GM23338 (cell line): ENCODE measurements at regions not wholly inside any gene's neighbourhood (a gene's known extent, or its start where the extent isn't known, plus 50 kb on each side); places are given as distances from the start of the nearest gene placed in this dataset.

Experiments used
- ATAC-seq: fragments of 200-7000 bp; cut with Tn5 transposase; 3 replicates; pipeline ENCODE4 v1.9.1; 2020
- DNase-seq: peaks from one replicate; pipeline ENCODE4 v3.0.0-alpha.2; 2015; ENCODE audit warnings: low spot score
- H2AFZ ChIP-seq: fragments of 200-600 bp; sonication (generic); 2 replicates; pipeline ENCODE4 v1.8.0; 2016; ENCODE audit warnings: antibody characterized with exemption, mild to moderate bottlenecking, moderate library complexity
- H3F3A ChIP-seq: fragments of 200-600 bp; sonication (generic); replicated peaks from 2 replicates; pipeline ENCODE4 v1.8.0; 2017; ENCODE audit warnings: antibody characterized with exemption, mixed run types, low read depth
- H3K27ac ChIP-seq: fragments of 200-600 bp; sonication (generic); 2 replicates; pipeline ENCODE4 v1.6.1; 2016; ENCODE audit warnings: low read depth
- H3K27me3 ChIP-seq: fragments of 200-600 bp; sonication (generic); 2 replicates; pipeline ENCODE4 v1.8.0; 2016; ENCODE audit warnings: mild to moderate bottlenecking, mixed run types, moderate library complexity; ENCODE audit not compliant: insufficient read depth
- H3K36me3 ChIP-seq: fragments of 200-600 bp; sonication (generic); 2 replicates; pipeline ENCODE4 v1.8.0; 2016; ENCODE audit warnings: mild to moderate bottlenecking; ENCODE audit not compliant: insufficient read depth
- H3K4me1 ChIP-seq: fragments of 200-600 bp; sonication (generic); 2 replicates; pipeline ENCODE4 v1.8.0; 2016; ENCODE audit warnings: mild to moderate bottlenecking, moderate library complexity; ENCODE audit not compliant: insufficient read depth
- H3K4me2 ChIP-seq: fragments of 200-600 bp; sonication (generic); 2 replicates; pipeline ENCODE4 v1.7.1; 2017; ENCODE audit warnings: mixed run types
- H3K4me3 ChIP-seq: fragments of 200-600 bp; sonication (generic); 2 replicates; pipeline ENCODE4 v1.6.1; 2016; ENCODE audit warnings: mixed run types
- H3K79me2 ChIP-seq: fragments of 200-600 bp; sonication (generic); replicated peaks from 2 replicates; pipeline ENCODE4 v1.8.0; 2017; ENCODE audit warnings: mild to moderate bottlenecking; ENCODE audit not compliant: insufficient read depth
- H3K9me2 ChIP-seq: fragments of 200-600 bp; sonication (generic); 2 replicates; pipeline ENCODE4 v1.8.0; 2017; ENCODE audit not compliant: insufficient read depth
- H4K20me1 ChIP-seq: fragments of 200-600 bp; sonication (generic); replicated peaks from 2 replicates; pipeline ENCODE4 v1.8.0; 2017; ENCODE audit warnings: mild to moderate bottlenecking; ENCODE audit not compliant: insufficient read depth
- H3K27ac Mint-ChIP-seq: 2 replicates; pipeline ENCODE4 v1.8.0; 2020; ENCODE audit warnings: inconsistent platforms, mild to moderate bottlenecking, moderate library complexity, mixed read lengths
- H3K27me3 Mint-ChIP-seq: 3 replicates; pipeline ENCODE4 v1.8.0; 2022; ENCODE audit warnings: low read depth, mild to moderate bottlenecking, moderate library complexity, mixed read lengths, inconsistent platforms; ENCODE audit not compliant: insufficient read depth, poor library complexity
- H3K36me3 Mint-ChIP-seq: 3 replicates; pipeline ENCODE4 v1.8.0; 2021; ENCODE audit warnings: low read depth, mild to moderate bottlenecking, inconsistent platforms, moderate library complexity, mixed read lengths
- H3K4me1 Mint-ChIP-seq: 3 replicates; pipeline ENCODE4 v1.8.0; 2020; ENCODE audit warnings: mild to moderate bottlenecking, inconsistent platforms, mixed read lengths
- H3K4me3 Mint-ChIP-seq: 3 replicates; pipeline ENCODE4 v1.8.0; 2021; ENCODE audit warnings: moderate library complexity, mild to moderate bottlenecking, inconsistent platforms, mixed read lengths
- H3K9me3 Mint-ChIP-seq: 3 replicates; pipeline ENCODE4 v1.8.0; 2020; ENCODE audit warnings: moderate library complexity, mild to moderate bottlenecking, inconsistent platforms, mixed read lengths
- CREB1 ChIP-seq: fragments of 250-450 bp; sonication (Bioruptor Pico); IDR thresholded peaks from 2 replicates; pipeline ENCODE4 v1.5.0; 2020; ENCODE audit warnings: low read depth, mild to moderate bottlenecking, moderate library complexity
- CTCF ChIP-seq, 2 experiments: fragments of 200-600 bp in 1 of 2; sonication (generic) in 1 of 2; conservative IDR thresholded peaks; 2 replicates each; pipeline versions ENCODE4 v1.5.1 to v1.6.1; 2016 to 2017; ENCODE audit warnings: antibody characterized with exemption in 2 of 2, low read depth in 2 of 2, mild to moderate bottlenecking in 2 of 2, moderate library complexity in 1 of 2
- ETS1 ChIP-seq: IDR thresholded peaks from 2 replicates; pipeline ENCODE4 v1.6.1; 2016; ENCODE audit warnings: antibody characterized with exemption
- EZH2phosphoT487 ChIP-seq: fragments of 200-600 bp; sonication (generic); IDR thresholded peaks from one replicate; pipeline ENCODE4 v1.8.1; 2018; ENCODE audit warnings: antibody characterized with exemption; ENCODE audit not compliant: unreplicated experiment
- STAT1 ChIP-seq: IDR thresholded peaks from one replicate; pipeline ENCODE4 v1.6.1; 2016; ENCODE audit warnings: antibody characterized with exemption; ENCODE audit not compliant: unreplicated experiment
- ZNF114 ChIP-seq: fragments of 250-450 bp; sonication (Bioruptor Pico); IDR thresholded peaks from 2 replicates; pipeline ENCODE4 v1.5.0; 2020; ENCODE audit warnings: mild to moderate bottlenecking, moderate library complexity
- ZNF331 ChIP-seq: fragments of 250-450 bp; sonication (Bioruptor Pico); IDR thresholded peaks from 2 replicates; pipeline ENCODE4 v1.5.0; 2020; ENCODE audit warnings: low read depth, mild to moderate bottlenecking, moderate library complexity
- TF ChIP-seq, protein P1 (sequence below): fragments of 250-450 bp; sonication (Bioruptor Pico); IDR thresholded peaks from 2 replicates; pipeline ENCODE4 v1.5.0; 2020; ENCODE audit warnings: mild to moderate bottlenecking, moderate library complexity

DNA sequence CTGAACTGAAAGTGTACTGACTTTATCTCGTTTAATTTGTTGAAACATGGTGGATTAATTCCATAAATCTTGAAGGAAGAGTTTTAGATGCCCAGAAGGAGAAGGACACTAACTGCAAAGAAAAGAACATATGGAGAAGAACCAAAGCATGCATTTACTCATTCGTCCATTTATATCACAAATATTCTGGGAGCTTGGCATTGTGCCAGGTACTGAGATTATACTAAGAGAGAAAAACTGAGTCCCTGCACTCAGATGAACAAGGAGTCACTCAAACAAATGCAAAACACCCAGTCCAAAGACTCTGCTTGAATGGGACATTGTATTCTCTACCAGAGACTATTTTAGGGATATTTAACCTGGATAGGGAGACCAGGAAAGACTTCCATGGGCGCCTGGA lies 588.0 kb upstream of the MGMT start (continued):
- TF ChIP-seq, protein P1, sequence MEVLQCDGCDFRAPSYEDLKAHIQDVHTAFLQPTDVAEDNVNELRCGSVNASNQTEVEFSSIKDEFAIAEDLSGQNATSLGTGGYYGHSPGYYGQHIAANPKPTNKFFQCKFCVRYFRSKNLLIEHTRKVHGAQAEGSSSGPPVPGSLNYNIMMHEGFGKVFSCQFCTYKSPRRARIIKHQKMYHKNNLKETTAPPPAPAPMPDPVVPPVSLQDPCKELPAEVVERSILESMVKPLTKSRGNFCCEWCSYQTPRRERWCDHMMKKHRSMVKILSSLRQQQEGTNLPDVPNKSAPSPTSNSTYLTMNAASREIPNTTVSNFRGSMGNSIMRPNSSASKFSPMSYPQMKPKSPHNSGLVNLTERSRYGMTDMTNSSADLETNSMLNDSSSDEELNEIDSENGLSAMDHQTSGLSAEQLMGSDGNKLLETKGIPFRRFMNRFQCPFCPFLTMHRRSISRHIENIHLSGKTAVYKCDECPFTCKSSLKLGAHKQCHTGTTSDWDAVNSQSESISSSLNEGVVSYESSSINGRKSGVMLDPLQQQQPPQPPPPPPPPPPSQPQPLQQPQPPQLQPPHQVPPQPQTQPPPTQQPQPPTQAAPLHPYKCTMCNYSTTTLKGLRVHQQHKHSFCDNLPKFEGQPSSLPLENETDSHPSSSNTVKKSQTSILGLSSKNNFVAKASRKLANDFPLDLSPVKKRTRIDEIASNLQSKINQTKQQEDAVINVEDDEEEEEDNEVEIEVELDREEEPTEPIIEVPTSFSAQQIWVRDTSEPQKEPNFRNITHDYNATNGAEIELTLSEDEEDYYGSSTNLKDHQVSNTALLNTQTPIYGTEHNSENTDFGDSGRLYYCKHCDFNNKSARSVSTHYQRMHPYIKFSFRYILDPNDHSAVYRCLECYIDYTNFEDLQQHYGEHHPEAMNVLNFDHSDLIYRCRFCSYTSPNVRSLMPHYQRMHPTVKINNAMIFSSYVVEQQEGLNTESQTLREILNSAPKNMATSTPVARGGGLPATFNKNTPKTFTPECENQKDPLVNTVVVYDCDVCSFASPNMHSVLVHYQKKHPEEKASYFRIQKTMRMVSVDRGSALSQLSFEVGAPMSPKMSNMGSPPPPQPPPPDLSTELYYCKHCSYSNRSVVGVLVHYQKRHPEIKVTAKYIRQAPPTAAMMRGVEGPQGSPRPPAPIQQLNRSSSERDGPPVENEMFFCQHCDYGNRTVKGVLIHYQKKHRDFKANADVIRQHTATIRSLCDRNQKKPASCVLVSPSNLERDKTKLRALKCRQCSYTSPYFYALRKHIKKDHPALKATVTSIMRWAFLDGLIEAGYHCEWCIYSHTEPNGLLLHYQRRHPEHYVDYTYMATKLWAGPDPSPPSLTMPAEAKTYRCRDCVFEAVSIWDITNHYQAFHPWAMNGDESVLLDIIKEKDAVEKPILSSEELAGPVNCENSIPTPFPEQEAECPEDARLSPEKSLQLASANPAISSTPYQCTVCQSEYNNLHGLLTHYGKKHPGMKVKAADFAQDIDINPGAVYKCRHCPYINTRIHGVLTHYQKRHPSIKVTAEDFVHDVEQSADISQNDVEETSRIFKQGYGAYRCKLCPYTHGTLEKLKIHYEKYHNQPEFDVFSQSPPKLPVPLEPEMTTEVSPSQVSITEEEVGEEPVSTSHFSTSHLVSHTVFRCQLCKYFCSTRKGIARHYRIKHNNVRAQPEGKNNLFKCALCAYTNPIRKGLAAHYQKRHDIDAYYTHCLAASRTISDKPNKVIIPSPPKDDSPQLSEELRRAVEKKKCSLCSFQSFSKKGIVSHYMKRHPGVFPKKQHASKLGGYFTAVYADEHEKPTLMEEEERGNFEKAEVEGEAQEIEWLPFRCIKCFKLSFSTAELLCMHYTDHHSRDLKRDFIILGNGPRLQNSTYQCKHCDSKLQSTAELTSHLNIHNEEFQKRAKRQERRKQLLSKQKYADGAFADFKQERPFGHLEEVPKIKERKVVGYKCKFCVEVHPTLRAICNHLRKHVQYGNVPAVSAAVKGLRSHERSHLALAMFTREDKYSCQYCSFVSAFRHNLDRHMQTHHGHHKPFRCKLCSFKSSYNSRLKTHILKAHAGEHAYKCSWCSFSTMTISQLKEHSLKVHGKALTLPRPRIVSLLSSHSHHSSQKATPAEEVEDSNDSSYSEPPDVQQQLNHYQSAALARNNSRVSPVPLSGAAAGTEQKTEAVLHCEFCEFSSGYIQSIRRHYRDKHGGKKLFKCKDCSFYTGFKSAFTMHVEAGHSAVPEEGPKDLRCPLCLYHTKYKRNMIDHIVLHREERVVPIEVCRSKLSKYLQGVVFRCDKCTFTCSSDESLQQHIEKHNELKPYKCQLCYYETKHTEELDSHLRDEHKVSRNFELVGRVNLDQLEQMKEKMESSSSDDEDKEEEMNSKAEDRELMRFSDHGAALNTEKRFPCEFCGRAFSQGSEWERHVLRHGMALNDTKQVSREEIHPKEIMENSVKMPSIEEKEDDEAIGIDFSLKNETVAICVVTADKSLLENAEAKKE (CRISPR knock-in tag) = no peak
- no peak for TF ChIP-seq ZNF331 (CRISPR knock-in tag)

DNA sequence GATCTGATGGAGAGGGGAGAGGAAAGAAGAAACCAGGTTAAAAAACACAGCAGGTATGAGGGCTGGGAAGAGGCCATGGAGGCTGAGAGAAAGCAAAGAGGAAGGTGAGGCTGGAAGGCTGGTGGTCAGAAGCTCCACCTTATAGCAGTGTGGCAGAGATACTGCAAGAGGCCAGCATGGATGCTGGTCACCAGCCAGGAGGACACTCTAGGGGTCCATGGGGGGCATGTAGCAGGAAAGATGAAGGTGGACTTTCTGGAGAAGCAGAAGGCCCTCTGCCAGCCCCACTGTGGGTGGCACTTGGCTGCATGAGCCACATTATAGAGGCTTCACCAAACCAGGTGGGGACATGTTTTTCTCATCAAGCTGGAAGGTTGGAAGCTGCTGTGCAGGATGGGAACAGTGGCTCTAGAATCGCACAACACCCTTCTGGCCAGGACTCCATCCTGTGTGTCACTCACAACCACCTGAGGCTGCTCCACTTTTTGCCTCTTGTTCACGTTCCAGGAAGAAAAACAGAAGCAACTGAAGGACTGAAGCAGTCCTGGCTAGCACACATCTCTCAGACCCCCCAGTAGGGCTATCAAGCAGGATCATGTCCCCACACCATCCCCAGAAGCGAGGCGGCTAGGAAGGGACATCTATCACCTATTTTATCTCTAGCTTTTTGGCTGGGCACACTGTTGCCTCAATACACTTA lies 587.5 kb upstream of the MGMT start:
- no peaks in the 10 kb centered on the region; the same call in 1 of the 3 replicates for H3K9me3 Mint-ChIP-seq
- Histone ChIP-seq H3K27me3 (no peaks in the 10 kb centered on the region), H3K4me1 (no peaks in the 10 kb centered on the region), H3F3A (no peaks in the 10 kb centered on the region), H3K79me2 (no peaks in the 10 kb centered on the region), H3K36me3 (no peaks in the 10 kb centered on the region), H4K20me1 (no peaks in the 10 kb centered on the region), H3K4me2 (no peak overlapping the region), H3K4me3 (no peak overlapping the region), H3K9me2 (peaks cover 15% of the 10 kb centered on the region), H3K27ac (no peak overlapping the region), H2AFZ (no peak overlapping the region)
- TF ChIP-seq ZNF114 (CRISPR knock-in tag) (no peak), CREB1 (CRISPR knock-in tag) (no peak), STAT1 (no peak), CTCF (conservative IDR thresholded peaks at IDR 0.05; ENCODE audit: low read depth in 2 of 2) (no peak), EZH2phosphoT487 (no peak), ETS1 (no peak)
- no peaks in the 10 kb centered on the region for H3K4me1 Mint-ChIP-seq
- H3K27ac Mint-ChIP-seq = no peak overlapping the region
- H3K4me3 Mint-ChIP-seq = no peak overlapping the region
- no peaks in the 10 kb centered on the region for H3K36me3 Mint-ChIP-seq
- no peak for DNase-seq
- peaks cover 1% of the 10 kb centered on the region for H3K27me3 Mint-ChIP-seq
- no peak for ATAC-seq
